ENCODE measurements at regions not wholly inside any gene's neighbourhood (a gene's known extent, or its start where the extent isn't known, plus 50 kb on each side); places are given as distances from the start of the nearest gene placed in this dataset.

DNA sequence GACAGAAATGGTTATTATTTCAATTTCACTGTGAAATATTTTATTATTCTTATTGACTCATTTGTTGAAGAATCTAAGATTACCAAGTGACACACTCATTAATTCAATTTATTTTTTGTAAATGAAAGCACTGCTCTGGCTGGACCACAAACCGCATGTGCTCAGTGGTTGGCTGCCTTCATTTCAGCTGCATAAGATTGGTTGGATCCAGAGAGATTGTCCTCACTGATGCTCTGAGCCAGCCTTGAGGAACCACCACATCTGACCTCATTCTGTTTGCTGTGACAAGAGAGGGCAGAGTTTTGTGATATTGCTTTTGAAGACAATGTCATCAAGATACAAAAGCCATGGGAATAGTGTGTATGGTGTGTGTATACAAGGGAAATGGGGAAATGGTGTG, 192.1 kb downstream of the CYRIA start:
- TF ChIP-seq POLR2AphosphoS5 (IDR thresholded peaks at IDR 0.05): no peak
- no peak for DNase-seq
- no peak overlapping the region for H3K4me3 ChIP-seq
- 91 to 97% (median 92%) methylated on average over 1 of the region's 1 CpG for WGBS, 5 donors
- intact Hi-C loops (cut with DNase I; ENCODE audit: low total_unique reads): no loop called here
- no peaks in the 10 kb centered on the region for H3K4me1 ChIP-seq
- no peaks in the 10 kb centered on the region for H3K9me3 ChIP-seq
- no peaks in the 10 kb centered on the region for H3K36me3 ChIP-seq
- no peaks in the 10 kb centered on the region for H3K27me3 ChIP-seq (replicated peaks in 1 of 7)
- no peak overlapping the region for H3K27ac ChIP-seq

DNA sequence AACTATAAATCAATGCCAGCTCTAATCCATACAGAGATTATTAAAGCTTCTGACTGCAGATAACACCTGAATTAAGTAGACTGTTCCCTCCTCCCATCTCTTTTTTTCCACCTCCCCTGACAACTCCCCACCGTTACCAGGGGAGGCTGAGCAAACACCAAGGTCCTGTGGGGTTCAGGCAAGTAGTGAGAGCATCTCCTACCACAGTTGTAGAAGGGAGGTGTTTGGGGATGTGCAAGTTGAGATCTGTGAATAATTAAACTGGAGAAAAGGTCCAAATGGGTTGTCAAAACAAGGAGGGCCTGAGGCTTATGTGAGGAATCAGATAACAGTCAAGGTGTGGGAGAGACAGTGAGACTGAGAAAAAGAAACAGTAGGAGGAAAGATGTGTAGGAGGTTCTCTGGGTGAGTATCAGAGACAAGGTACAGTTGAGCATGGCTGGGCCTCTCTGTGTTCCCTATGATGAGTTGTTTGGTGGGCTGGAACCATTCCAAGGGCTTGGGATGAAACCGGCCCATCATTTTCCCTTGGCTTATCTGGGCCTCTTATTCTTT, 194.6 kb downstream of the CYRIA start:
- intact Hi-C loops (cut with DNase I; ENCODE audit: low total_unique reads): no loop called here
- Histone ChIP-seq H3K4me3 (no peak overlapping the region), H3K36me3 (no peaks in the 10 kb centered on the region), H3K27me3 (replicated peaks in 1 of 7) (no peaks in the 10 kb centered on the region), H3K27ac (no peak overlapping the region), H3K4me1 (no peaks in the 10 kb centered on the region), H3K9me3 (no peaks in the 10 kb centered on the region)
- DNase-seq: no peak
- TF ChIP-seq, protein P1, sequence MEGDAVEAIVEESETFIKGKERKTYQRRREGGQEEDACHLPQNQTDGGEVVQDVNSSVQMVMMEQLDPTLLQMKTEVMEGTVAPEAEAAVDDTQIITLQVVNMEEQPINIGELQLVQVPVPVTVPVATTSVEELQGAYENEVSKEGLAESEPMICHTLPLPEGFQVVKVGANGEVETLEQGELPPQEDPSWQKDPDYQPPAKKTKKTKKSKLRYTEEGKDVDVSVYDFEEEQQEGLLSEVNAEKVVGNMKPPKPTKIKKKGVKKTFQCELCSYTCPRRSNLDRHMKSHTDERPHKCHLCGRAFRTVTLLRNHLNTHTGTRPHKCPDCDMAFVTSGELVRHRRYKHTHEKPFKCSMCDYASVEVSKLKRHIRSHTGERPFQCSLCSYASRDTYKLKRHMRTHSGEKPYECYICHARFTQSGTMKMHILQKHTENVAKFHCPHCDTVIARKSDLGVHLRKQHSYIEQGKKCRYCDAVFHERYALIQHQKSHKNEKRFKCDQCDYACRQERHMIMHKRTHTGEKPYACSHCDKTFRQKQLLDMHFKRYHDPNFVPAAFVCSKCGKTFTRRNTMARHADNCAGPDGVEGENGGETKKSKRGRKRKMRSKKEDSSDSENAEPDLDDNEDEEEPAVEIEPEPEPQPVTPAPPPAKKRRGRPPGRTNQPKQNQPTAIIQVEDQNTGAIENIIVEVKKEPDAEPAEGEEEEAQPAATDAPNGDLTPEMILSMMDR (IDR thresholded peaks at IDR 0.05 in 8 of 11, conservative IDR thresholded peaks at IDR 0.05 in 3 of 11): no peak
- TF ChIP-seq POLR2AphosphoS5 (IDR thresholded peaks at IDR 0.05): no peak
- no peak for TF ChIP-seq POLR2A (IDR thresholded peaks at IDR 0.05)
- 83 to 92% (median 90%) methylated on average over 2 of the region's 2 CpGs for WGBS, 5 donors

DNA sequence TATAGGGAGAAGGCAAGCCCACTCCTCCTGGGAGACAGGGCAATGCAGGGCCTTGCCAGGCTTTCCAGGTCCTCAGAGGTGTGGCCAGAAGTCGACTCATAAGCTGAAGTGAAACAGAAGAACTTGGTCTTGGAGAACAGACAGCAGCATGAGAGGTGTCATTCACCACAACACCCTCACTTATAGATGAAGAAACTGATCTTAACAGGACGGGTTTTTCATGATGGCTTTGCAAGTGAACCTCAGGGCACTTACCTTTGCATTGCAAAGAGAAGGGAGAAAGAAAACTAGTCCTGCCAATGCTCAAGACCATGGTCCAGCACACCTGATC, 198.8 kb downstream of the CYRIA start:
- no peaks in the 10 kb centered on the region for H3K36me3 ChIP-seq
- TF ChIP-seq POLR2A (IDR thresholded peaks at IDR 0.05) (no peak), POLR2AphosphoS5 (IDR thresholded peaks at IDR 0.05) (no peak)
- TF ChIP-seq, protein P1 (IDR thresholded peaks at IDR 0.05 in 8 of 11, conservative IDR thresholded peaks at IDR 0.05 in 3 of 11): no peak
- intact Hi-C loops (cut with DNase I; ENCODE audit: low total_unique reads): no loop called here
- no peak overlapping the region for H3K27ac ChIP-seq
- H3K4me3 ChIP-seq: no peak overlapping the region
- H3K27me3 ChIP-seq (replicated peaks in 1 of 7): peaks cover 0 to 9% (median 0%) of the 10 kb centered on the region in 7 donors
- WGBS, 5 donors: 46 to 67% (median 56%) methylated on average over 2 of the region's 2 CpGs
- DNase-seq: no peak
- no peaks in the 10 kb centered on the region for H3K9me3 ChIP-seq
- H3K4me1 ChIP-seq: no peaks in the 10 kb centered on the region

DNA sequence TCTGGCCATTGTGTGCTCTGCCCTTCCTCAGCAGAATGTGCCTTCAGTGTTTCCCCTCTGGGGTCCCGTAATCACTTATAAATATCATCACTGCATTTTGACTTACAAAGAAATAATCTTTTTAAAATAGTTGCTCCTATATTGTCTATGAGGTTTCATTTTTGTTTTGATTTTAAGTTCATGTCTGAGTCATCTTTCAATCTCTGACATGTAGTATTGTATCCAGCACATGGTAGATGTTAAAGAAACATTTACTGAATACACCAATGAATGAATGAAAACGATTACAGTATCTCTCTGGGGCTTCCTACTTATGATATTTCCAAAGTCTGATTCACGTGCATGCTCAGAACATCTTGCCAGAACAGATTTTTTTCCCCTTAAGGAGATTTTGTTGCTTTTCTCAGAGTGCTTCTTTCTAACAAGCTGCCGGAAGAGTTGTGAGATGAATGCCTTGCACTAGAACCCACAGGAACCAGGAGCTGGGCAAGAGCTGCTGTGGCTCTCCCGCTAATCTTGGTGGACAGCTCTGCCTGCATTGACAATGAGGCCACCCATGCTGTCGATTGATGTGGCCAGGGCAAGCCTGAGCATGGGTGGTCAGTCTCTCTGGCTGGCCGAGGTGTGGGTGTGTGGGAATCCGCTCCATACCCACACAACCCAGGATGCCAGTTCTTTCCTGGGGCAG, 199.4 kb downstream of the CYRIA start:
- H3K4me1 ChIP-seq: no peaks in the 10 kb centered on the region
- no peak overlapping the region for H3K27ac ChIP-seq
- H3K27me3 ChIP-seq (replicated peaks in 1 of 7): peaks cover 0 to 14% (median 0%) of the 10 kb centered on the region in 7 donors
- DNase-seq: no peak
- H3K9me3 ChIP-seq: no peaks in the 10 kb centered on the region
- intact Hi-C loops (cut with DNase I; ENCODE audit: low total_unique reads): no loop called here
- no peak overlapping the region for H3K4me3 ChIP-seq
- no peak for TF ChIP-seq POLR2AphosphoS5 (IDR thresholded peaks at IDR 0.05)
- no peak for TF ChIP-seq POLR2A (IDR thresholded peaks at IDR 0.05)
- H3K36me3 ChIP-seq: no peaks in the 10 kb centered on the region
- WGBS, 5 donors: 62 to 82% (median 77%) methylated on average over 7 to 8 of the region's 8 CpGs

DNA sequence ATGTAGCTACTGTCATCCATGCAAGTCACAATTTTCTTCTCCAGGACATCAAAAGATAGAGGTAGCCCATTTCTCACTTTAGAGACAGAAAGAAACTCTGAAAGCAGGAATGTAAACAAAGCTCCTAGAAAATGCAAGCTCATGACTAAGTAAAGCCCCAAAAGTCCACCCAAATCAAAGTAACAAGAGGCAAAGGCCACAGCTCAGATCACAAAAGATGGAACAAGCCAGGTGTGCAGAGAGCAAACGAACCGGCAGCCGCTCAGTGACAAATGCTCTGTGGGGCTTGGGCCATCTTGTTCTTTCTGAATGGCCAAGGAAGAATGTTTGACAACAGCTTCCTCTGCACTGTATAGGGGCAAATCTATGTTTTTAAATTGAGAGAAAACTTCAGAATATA, 201.0 kb downstream of the CYRIA start:
- TF ChIP-seq POLR2A (IDR thresholded peaks at IDR 0.05) (no peak), POLR2AphosphoS5 (IDR thresholded peaks at IDR 0.05) (no peak)
- TF ChIP-seq, protein P1 (IDR thresholded peaks at IDR 0.05 in 8 of 11, conservative IDR thresholded peaks at IDR 0.05 in 3 of 11): no peak
- no peaks in the 10 kb centered on the region for H3K36me3 ChIP-seq
- 74 to 82% (median 82%) methylated on average over 3 of the region's 3 CpGs for WGBS, 5 donors

More for the DNA sequence above, 201.0 kb downstream of the CYRIA start:
- Histone ChIP-seq H3K27me3 (replicated peaks in 1 of 7) (peaks cover 0 to 14% (median 0%) of the 10 kb centered on the region in 7 donors), H3K27ac (no peak overlapping the region), H3K9me3 (no peaks in the 10 kb centered on the region), H3K4me3 (no peak overlapping the region), H3K4me1 (no peaks in the 10 kb centered on the region)
- DNase-seq: no peak
- intact Hi-C loops (cut with DNase I; ENCODE audit: low total_unique reads): no loop called here
